H1 (cell line): ENCODE measurements at regions not wholly inside any gene's neighbourhood (a gene's known extent, or its start where the extent isn't known, plus 50 kb on each side); places are given as distances from the start of the nearest gene placed in this dataset.

Source experiments
- CEBPB ChIP-seq: IDR thresholded peaks from 2 replicates; pipeline ENCODE4 v1.6.1; 2012; ENCODE audit warnings: low read depth, low read length
- CHD1 ChIP-seq: IDR thresholded peaks from 2 replicates; pipeline ENCODE4 v1.6.1; 2012; ENCODE audit warnings: low read depth, low read length, improper control_type of control experiment
- EP300 ChIP-seq, 2 experiments: IDR thresholded peaks; 1 replicate in 1 of 2; 2 replicates in 1 of 2; pipeline ENCODE4 v1.6.1; 2011 to 2012; ENCODE audit warnings: low read depth in 2 of 2, low read length in 2 of 2, mild to moderate bottlenecking in 2 of 2, borderline replicate concordance in 1 of 2, inconsistent platforms in 1 of 2, moderate library complexity in 1 of 2
- KDM5A ChIP-seq: fragments of 200-600 bp; IDR thresholded peaks from 2 replicates; pipeline ENCODE4 v1.7.1; 2012; ENCODE audit warnings: mild to moderate bottlenecking, low read length, inconsistent platforms, mixed read lengths
- NANOG ChIP-seq: IDR thresholded peaks from 2 replicates; pipeline ENCODE4 v1.6.1; 2011; ENCODE audit warnings: low read length, low read depth, mild to moderate bottlenecking, inconsistent platforms; ENCODE audit not compliant: insufficient read depth, poor library complexity, severe bottlenecking
- POU5F1 ChIP-seq: IDR thresholded peaks from 2 replicates; pipeline ENCODE4 v1.6.1; 2011; ENCODE audit warnings: low read depth, mild to moderate bottlenecking, low read length, moderate library complexity
- RAD21 ChIP-seq, 2 experiments: IDR thresholded peaks in 1 of 2; conservative IDR thresholded peaks in 1 of 2; 2 replicates each; pipeline ENCODE4 v1.6.1; 2011; ENCODE audit warnings: low read depth in 2 of 2, low read length in 2 of 2, improper control_type of control experiment in 1 of 2, inconsistent platforms in 1 of 2, mild to moderate bottlenecking in 1 of 2, moderate library complexity in 1 of 2
- RBBP5 ChIP-seq: IDR thresholded peaks from 2 replicates; pipeline ENCODE4 v1.7.1; 2012; ENCODE audit warnings: low read depth, mild to moderate bottlenecking, inconsistent platforms, low read length, moderate library complexity, borderline replicate concordance
- SIX5 ChIP-seq: IDR thresholded peaks from 2 replicates; pipeline ENCODE4 v1.6.1; 2011; ENCODE audit warnings: mild to moderate bottlenecking, low read depth, low read length
- SRF ChIP-seq: IDR thresholded peaks from 2 replicates; pipeline ENCODE4 v1.6.1; 2011; ENCODE audit warnings: mild to moderate bottlenecking, low read depth, low read length, moderate library complexity
- TBP ChIP-seq: IDR thresholded peaks from 2 replicates; pipeline ENCODE4 v1.6.1; 2011; ENCODE audit warnings: low read depth, low read length, improper control_type of control experiment
- TF ChIP-seq, protein P1 (sequence below): fragments of 300-600 bp; sonication (generic); IDR thresholded peaks from 2 replicates; pipeline ENCODE4 v1.7.1; 2012; ENCODE audit warnings: low read length, moderate library complexity, mild to moderate bottlenecking, inconsistent platforms; ENCODE audit not compliant: insufficient replicate concordance

DNA sequence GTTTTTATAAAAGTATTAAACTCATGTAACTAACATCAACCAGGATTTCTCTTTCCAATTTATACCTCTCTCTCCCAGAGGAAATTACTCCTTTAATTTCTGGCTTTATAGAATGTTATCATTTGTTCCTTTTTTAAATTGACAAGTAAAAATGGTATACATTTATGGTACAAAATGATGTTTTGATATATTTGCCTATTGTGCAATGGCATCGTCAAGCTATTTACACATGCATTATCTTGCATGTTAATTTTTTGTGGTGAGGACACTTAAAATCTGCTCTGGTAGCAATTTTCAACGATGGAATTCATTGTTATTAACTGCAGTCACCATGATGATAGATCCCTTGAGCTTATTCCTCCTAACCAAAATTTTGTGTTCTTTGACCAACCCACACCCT lies 149.0 kb upstream of the NAV3 start (continued):
- TF ChIP-seq, protein P1, sequence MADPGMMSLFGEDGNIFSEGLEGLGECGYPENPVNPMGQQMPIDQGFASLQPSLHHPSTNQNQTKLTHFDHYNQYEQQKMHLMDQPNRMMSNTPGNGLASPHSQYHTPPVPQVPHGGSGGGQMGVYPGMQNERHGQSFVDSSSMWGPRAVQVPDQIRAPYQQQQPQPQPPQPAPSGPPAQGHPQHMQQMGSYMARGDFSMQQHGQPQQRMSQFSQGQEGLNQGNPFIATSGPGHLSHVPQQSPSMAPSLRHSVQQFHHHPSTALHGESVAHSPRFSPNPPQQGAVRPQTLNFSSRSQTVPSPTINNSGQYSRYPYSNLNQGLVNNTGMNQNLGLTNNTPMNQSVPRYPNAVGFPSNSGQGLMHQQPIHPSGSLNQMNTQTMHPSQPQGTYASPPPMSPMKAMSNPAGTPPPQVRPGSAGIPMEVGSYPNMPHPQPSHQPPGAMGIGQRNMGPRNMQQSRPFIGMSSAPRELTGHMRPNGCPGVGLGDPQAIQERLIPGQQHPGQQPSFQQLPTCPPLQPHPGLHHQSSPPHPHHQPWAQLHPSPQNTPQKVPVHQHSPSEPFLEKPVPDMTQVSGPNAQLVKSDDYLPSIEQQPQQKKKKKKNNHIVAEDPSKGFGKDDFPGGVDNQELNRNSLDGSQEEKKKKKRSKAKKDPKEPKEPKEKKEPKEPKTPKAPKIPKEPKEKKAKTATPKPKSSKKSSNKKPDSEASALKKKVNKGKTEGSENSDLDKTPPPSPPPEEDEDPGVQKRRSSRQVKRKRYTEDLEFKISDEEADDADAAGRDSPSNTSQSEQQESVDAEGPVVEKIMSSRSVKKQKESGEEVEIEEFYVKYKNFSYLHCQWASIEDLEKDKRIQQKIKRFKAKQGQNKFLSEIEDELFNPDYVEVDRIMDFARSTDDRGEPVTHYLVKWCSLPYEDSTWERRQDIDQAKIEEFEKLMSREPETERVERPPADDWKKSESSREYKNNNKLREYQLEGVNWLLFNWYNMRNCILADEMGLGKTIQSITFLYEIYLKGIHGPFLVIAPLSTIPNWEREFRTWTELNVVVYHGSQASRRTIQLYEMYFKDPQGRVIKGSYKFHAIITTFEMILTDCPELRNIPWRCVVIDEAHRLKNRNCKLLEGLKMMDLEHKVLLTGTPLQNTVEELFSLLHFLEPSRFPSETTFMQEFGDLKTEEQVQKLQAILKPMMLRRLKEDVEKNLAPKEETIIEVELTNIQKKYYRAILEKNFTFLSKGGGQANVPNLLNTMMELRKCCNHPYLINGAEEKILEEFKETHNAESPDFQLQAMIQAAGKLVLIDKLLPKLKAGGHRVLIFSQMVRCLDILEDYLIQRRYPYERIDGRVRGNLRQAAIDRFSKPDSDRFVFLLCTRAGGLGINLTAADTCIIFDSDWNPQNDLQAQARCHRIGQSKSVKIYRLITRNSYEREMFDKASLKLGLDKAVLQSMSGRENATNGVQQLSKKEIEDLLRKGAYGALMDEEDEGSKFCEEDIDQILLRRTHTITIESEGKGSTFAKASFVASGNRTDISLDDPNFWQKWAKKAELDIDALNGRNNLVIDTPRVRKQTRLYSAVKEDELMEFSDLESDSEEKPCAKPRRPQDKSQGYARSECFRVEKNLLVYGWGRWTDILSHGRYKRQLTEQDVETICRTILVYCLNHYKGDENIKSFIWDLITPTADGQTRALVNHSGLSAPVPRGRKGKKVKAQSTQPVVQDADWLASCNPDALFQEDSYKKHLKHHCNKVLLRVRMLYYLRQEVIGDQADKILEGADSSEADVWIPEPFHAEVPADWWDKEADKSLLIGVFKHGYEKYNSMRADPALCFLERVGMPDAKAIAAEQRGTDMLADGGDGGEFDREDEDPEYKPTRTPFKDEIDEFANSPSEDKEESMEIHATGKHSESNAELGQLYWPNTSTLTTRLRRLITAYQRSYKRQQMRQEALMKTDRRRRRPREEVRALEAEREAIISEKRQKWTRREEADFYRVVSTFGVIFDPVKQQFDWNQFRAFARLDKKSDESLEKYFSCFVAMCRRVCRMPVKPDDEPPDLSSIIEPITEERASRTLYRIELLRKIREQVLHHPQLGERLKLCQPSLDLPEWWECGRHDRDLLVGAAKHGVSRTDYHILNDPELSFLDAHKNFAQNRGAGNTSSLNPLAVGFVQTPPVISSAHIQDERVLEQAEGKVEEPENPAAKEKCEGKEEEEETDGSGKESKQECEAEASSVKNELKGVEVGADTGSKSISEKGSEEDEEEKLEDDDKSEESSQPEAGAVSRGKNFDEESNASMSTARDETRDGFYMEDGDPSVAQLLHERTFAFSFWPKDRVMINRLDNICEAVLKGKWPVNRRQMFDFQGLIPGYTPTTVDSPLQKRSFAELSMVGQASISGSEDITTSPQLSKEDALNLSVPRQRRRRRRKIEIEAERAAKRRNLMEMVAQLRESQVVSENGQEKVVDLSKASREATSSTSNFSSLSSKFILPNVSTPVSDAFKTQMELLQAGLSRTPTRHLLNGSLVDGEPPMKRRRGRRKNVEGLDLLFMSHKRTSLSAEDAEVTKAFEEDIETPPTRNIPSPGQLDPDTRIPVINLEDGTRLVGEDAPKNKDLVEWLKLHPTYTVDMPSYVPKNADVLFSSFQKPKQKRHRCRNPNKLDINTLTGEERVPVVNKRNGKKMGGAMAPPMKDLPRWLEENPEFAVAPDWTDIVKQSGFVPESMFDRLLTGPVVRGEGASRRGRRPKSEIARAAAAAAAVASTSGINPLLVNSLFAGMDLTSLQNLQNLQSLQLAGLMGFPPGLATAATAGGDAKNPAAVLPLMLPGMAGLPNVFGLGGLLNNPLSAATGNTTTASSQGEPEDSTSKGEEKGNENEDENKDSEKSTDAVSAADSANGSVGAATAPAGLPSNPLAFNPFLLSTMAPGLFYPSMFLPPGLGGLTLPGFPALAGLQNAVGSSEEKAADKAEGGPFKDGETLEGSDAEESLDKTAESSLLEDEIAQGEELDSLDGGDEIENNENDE = no peak
- TF ChIP-seq POU5F1 (no peak), NANOG (no peak), TBP (no peak), RBBP5 (no peak), SRF (no peak), KDM5A (no peak), CEBPB (no peak), EP300 (IDR thresholded peaks at IDR 0.05; ENCODE audit: borderline replicate concordance in 1 of 2, low read depth in 2 of 2, low read length in 2 of 2) (no peak), SIX5 (no peak), CHD1 (no peak), RAD21 (IDR thresholded peaks at IDR 0.05 in 1 of 2, conservative IDR thresholded peaks at IDR 0.05 in 1 of 2; ENCODE audit: low read depth in 2 of 2, low read length in 2 of 2) (no peak)
